B cell (primary cell): ENCODE measurements at regions not wholly inside any gene's neighbourhood (a gene's known extent, or its start where the extent isn't known, plus 50 kb on each side); places are given as distances from the start of the nearest gene placed in this dataset.

ENCODE experiments used
- ATAC-seq: fragments of 200-7000 bp; cut with Tn5 transposase; one replicate; pipeline ENCODE4 v1.10.0; 2021; ENCODE audit warnings: low read depth, mild to moderate bottlenecking, moderate number of reproducible peaks, moderate library complexity
- CTCF ChIA-PET: fragments of 350-600 bp; sonication (Branson Sonifier 250); formaldehyde crosslinking; loops from one replicate; lab custom pipeline; 2021; ENCODE audit warnings: antibody characterized with exemption, inconsistent platforms; lab: Charles Lee
- POLR2A ChIA-PET: fragments of 350-600 bp; sonication (Branson Sonifier 250); formaldehyde crosslinking; loops from one replicate; lab custom pipeline; 2021; ENCODE audit warnings: antibody characterized with exemption; lab: Charles Lee
- DNase-seq: peaks from one replicate; pipeline ENCODE4 v3.0.0; 2013
- H2AFZ ChIP-seq: 2 replicates; pipeline ENCODE4 v1.6.1; 2012; ENCODE audit warnings: mild to moderate bottlenecking, low read depth, low read length; ENCODE audit not compliant: insufficient read depth, poor library complexity, severe bottlenecking
- H3K27ac ChIP-seq, 2 donors: 1 replicate in 1 of 2; 2 replicates in 1 of 2; pipeline ENCODE4 v1.5.1; 2012 to 2013; ENCODE audit warnings: low read length in 2 of 2, mild to moderate bottlenecking in 2 of 2, moderate library complexity in 1 of 2
- H3K27me3 ChIP-seq, 4 experiments: fragments of 200-600 bp in 1 of 4; sonication (generic) in 1 of 4; replicated peaks in 1 of 4; 1 replicate in 2 of 4; 2 replicates in 2 of 4; pipeline versions ENCODE4 v1.6.1 to v1.7.0; 2013 to 2016; ENCODE audit warnings: low read length in 3 of 4, mild to moderate bottlenecking in 2 of 4, mixed read lengths in 1 of 4, moderate library complexity in 1 of 4; ENCODE audit not compliant: insufficient read depth in 4 of 4, control insufficient read depth in 3 of 4; ENCODE audit errors: control extremely low read depth in 1 of 4
- H3K36me3 ChIP-seq, 2 experiments: replicated peaks in 1 of 2; 1 replicate in 1 of 2; 2 replicates in 1 of 2; pipeline versions ENCODE4 v1.6.1 to v1.7.1; 2013; ENCODE audit warnings: low read length in 1 of 2; ENCODE audit not compliant: insufficient read depth in 2 of 2, control insufficient read depth in 1 of 2; ENCODE audit errors: control extremely low read depth in 1 of 2, extremely low read depth in 1 of 2
- H3K4me1 ChIP-seq, 2 donors: fragments of 200-600 bp in 1 of 2; sonication (generic) in 1 of 2; 1 replicate in 1 of 2; 2 replicates in 1 of 2; pipeline versions ENCODE4 v1.5.1 to v1.6.1; 2013 to 2017; ENCODE audit warnings: low read length in 2 of 2; ENCODE audit not compliant: control insufficient read depth in 2 of 2, insufficient read depth in 2 of 2
- H3K4me2 ChIP-seq: replicated peaks from 2 replicates; pipeline ENCODE3; 2012; ENCODE audit warnings: mild to moderate bottlenecking, low read depth, low read length; ENCODE audit not compliant: poor library complexity, severe bottlenecking
- H3K4me3 ChIP-seq, 5 experiments: fragments of 200-600 bp in 1 of 5; sonication (generic) in 1 of 5; 1 replicate in 3 of 5; 2 replicates in 2 of 5; pipeline versions ENCODE4 v1.5.1 to v1.7.0; 2011 to 2016; ENCODE audit warnings: low read length in 4 of 5, mild to moderate bottlenecking in 4 of 5, low read depth in 2 of 5, control low read depth in 1 of 5, moderate library complexity in 1 of 5; ENCODE audit not compliant: insufficient read depth in 1 of 5; ENCODE audit errors: control extremely low read depth in 1 of 5, extremely low read depth in 1 of 5
- H3K79me2 ChIP-seq: fragments of 200-600 bp; sonication (generic); one replicate; pipeline ENCODE4 v1.6.0; 2016; ENCODE audit warnings: low read length; ENCODE audit not compliant: control insufficient read depth, insufficient read depth
- H3K9ac ChIP-seq: fragments of 200-600 bp; sonication (generic); 2 replicates; pipeline ENCODE4 v1.6.1; 2017; ENCODE audit warnings: mild to moderate bottlenecking, low read length, moderate library complexity
- H3K9me3 ChIP-seq, 3 donors: one replicate each; pipeline versions ENCODE4 v1.6.1 to v1.7.1; 2013; ENCODE audit warnings: low read length in 2 of 3; ENCODE audit not compliant: control insufficient read depth in 2 of 3, insufficient read depth in 1 of 3; ENCODE audit errors: control extremely low read depth in 1 of 3
- H4K20me1 ChIP-seq: 2 replicates; pipeline ENCODE4 v1.6.0; 2012; ENCODE audit warnings: mild to moderate bottlenecking, low read length; ENCODE audit not compliant: insufficient read depth, control insufficient read depth, poor library complexity, severe bottlenecking
- H3K27ac Mint-ChIP-seq: one replicate; pipeline ENCODE4 v1.8.0; 2021; ENCODE audit warnings: mixed read lengths
- H3K27me3 Mint-ChIP-seq: one replicate; pipeline ENCODE4 v1.8.0; 2021; ENCODE audit warnings: mixed read lengths
- H3K4me1 Mint-ChIP-seq: one replicate; pipeline ENCODE4 v1.8.0; 2021; ENCODE audit warnings: mixed read lengths
- H3K4me3 Mint-ChIP-seq: one replicate; pipeline ENCODE4 v1.8.0; 2021; ENCODE audit warnings: mixed read lengths
- H3K9me3 Mint-ChIP-seq: one replicate; pipeline ENCODE4 v1.8.0; 2022; ENCODE audit warnings: mixed read lengths; ENCODE audit not compliant: insufficient read depth
- CTCF ChIP-seq: fragments of 200-600 bp; IDR thresholded peaks from one replicate; pipeline ENCODE4 v1.8.0; 2022; ENCODE audit warnings: antibody characterized with exemption, mild to moderate bottlenecking
- EZH2 ChIP-seq: IDR thresholded peaks from 2 replicates; pipeline ENCODE4 v1.6.1; 2012; ENCODE audit warnings: borderline replicate concordance, low read depth, mild to moderate bottlenecking, moderate library complexity, low read length; ENCODE audit not compliant: insufficient read depth, poor library complexity, severe bottlenecking
- WGBS: methylation state at CpG from one replicate; pipeline ENCODE4 v1.1.5; 2013; ENCODE audit warnings: missing lambda C conversion rate; ENCODE audit not compliant: insufficient coverage; 5-methylcytosine and 5-hydroxymethylcytosine counted together
- intact Hi-C: fragments of 100-400 bp; cut with micrococcal nuclease; formaldehyde crosslinking; loops from one replicate; pipeline ENCODE4 v1.10.0; 2022

GRCh38 chr1:69475021-69475420, 92.7 kb upstream of the LRRC7 start:
- POLR2A ChIA-PET = no interaction called here
- intact Hi-C loops = no loop called here

GRCh38 chr1:69479734-69480133, 88.0 kb upstream of the LRRC7 start:
- H3K27ac ChIP-seq = no peak overlapping the region
- no peaks in the 10 kb centered on the region for H3K27me3 Mint-ChIP-seq
- H3K4me1 ChIP-seq = no peaks in the 10 kb centered on the region
- no peaks in the 10 kb centered on the region for H3K27me3 ChIP-seq
- no peak overlapping the region for H3K27ac Mint-ChIP-seq
- no peaks in the 10 kb centered on the region for H3K4me1 Mint-ChIP-seq
- H3K36me3 ChIP-seq = no peaks in the 10 kb centered on the region
- DNase-seq = no peak
- no peak for TF ChIP-seq CTCF
- no peak for TF ChIP-seq EZH2
- no peaks in the 10 kb centered on the region for H4K20me1 ChIP-seq
- intact Hi-C loops = no loop called here
- H3K4me3 Mint-ChIP-seq = no peak overlapping the region
- H3K4me2 ChIP-seq = no peak overlapping the region
- no CpG with 5 or more reads among the region's 1 CpG for WGBS
- no peak for ATAC-seq
- ChIA-PET CTCF (no interaction called here), POLR2A (no interaction called here)
- H3K9me3 Mint-ChIP-seq = no peaks in the 10 kb centered on the region
- H3K4me3 ChIP-seq = no peak overlapping the region
- no peak overlapping the region for H2AFZ ChIP-seq
- H3K9me3 ChIP-seq = no peaks in the 10 kb centered on the region
- no peaks in the 10 kb centered on the region for H3K79me2 ChIP-seq
- no peak overlapping the region for H3K9ac ChIP-seq

More at GRCh38 chr1:69475021-69475420, 92.7 kb upstream of the LRRC7 start:
- Mint-ChIP-seq H3K9me3 (peaks cover 2% of the 10 kb centered on the region), H3K27ac (no peak overlapping the region), H3K4me3 (no peak overlapping the region), H3K27me3 (no peaks in the 10 kb centered on the region), H3K4me1 (no peaks in the 10 kb centered on the region)
- Histone ChIP-seq H3K4me3 (no peak overlapping the region), H3K4me1 (no peaks in the 10 kb centered on the region), H3K79me2 (no peaks in the 10 kb centered on the region), H3K4me2 (no peak overlapping the region), H2AFZ (no peak overlapping the region), H4K20me1 (no peaks in the 10 kb centered on the region), H3K27me3 (no peaks in the 10 kb centered on the region), H3K9me3 (no peaks in the 10 kb centered on the region), H3K27ac (no peak overlapping the region), H3K36me3 (no peaks in the 10 kb centered on the region), H3K9ac (no peak overlapping the region)
- 91% methylated on average over 2 of the region's 2 CpGs for WGBS
- ATAC-seq (no peak), DNase-seq (no peak)
- CTCF ChIA-PET = no interaction called here
- TF ChIP-seq CTCF (no peak), EZH2 (no peak)
